SK-N-DZ (cell line): ENCODE measurements at regions not wholly inside any gene's neighbourhood (a gene's known extent, or its start where the extent isn't known, plus 50 kb on each side); places are given as distances from the start of the nearest gene placed in this dataset.

Experiments
- DNase-seq: peaks from one replicate; pipeline ENCODE4 v3.0.0-alpha.2; 2015; ENCODE audit warnings: low spot score

GRCh38 chr14:40003773-40004172 lies 571.5 kb upstream of the FBXO33 start:
- no peak for DNase-seq

- no peak for DNase-seq
Measured at GRCh38 chr14:39998854-39999253, 566.6 kb upstream of the FBXO33 start.

DNA sequence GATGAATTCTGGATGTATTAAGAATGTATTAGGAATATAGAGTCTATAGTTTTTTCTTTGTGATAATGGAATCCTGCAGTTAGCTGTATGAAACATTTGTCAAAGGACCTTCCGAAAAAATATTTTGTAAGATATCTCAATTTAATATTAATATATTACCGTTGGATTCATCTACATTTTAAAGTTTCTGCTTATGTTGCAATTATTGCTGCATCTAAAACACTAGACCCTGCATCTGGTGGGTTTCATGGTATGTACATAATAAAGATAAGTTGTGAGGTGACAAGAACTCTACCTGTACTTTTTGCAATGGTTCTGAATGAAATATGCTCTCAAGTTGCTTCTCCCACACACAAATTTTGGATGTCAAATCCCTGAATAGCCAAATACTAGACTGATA lies 565.9 kb upstream of the FBXO33 start:
- DNase-seq, result no peak

- no peak for DNase-seq
Measured at GRCh38 chr14:39991041-39991440, 558.8 kb upstream of the FBXO33 start.

GRCh38 chr14:39988939-39989338 lies 556.7 kb upstream of the FBXO33 start:
- DNase-seq, result peak; percentile 33

GRCh38 chr14:39984323-39984722 lies 552.1 kb upstream of the FBXO33 start:
- no peak for DNase-seq

- no peak for DNase-seq
Measured at GRCh38 chr14:39977198-39977597, 545.0 kb upstream of the FBXO33 start.

- DNase-seq, result no peak
Measured at GRCh38 chr14:39974036-39974435, 541.8 kb upstream of the FBXO33 start.

DNA sequence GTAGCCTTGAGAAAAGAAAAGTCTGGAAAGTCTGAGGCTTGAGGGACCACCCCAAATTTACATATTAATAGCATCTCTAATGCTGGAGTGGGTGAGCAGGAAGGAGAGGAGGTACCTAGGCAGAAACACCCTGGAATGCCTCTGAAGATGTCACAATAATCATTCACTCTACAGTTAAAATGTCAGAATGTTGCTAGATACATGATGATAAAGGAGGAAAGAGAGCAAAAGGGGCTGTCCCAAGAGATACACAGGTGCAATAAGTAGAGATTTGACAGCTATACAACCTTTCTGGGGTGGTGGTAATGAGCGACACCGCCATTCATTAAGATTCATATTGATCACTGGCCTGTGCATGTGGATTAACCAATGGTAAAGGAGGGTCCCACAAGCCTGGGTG lies 540.5 kb upstream of the FBXO33 start:
- DNase-seq, result no peak

DNA sequence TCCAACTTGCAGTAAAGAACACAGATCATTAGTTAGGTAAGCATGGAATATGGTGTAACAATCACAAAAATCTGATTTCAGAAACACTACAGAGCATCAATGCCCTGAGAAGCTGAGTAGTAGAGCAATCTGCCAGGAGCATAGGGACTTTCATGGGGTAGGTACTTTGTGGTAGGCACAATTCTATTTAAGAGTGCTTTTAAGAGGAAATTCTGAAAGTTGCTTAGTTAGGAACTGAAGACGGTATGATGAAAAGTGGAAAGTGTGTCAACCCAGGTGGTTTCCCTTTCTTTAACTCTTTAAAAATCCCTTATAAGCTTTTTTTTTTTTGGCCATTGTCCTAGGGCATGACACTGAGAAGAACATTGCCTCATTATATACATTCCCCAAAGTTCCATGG lies 535.7 kb upstream of the FBXO33 start:
- DNase-seq, result no peak

- DNase-seq, result no peak
Measured at GRCh38 chr14:39957987-39958386, 525.8 kb upstream of the FBXO33 start.

DNA sequence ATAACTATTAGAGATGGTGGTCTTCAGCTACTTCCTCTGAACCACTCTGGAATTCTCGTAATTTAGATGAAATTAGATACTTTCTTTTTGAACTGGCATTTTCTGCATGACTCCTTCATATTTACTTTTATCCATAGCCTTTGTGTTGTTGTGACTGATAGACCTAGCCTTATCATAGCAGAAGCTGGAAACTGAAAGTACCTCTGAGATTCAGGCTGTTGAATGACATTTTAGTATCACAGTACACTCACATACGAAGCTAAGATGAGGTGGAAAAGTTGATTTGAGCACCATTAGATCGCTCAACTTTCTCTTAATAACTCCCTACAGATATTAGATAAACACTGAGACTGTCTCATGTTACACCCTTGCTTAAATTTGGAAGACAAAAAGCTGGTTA lies 525.1 kb upstream of the FBXO33 start:
- no peak for DNase-seq

DNA sequence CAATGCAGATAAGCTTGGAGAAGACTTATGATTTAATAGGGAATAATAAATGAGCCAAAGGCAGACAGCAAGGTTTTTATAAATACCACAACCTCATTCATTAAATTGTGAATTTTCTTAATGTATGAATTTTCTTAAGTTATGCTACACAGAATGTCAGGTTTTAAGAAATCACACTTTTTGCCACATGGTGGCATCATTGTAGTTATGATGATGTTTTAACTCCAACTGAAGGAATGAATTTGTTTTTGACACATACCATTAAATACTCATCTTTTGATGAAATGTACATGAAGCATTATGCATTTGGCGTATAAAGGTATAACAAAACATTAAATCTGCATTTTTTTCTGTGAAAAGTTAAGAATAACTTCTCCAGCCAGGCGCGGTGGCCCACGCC lies 524.1 kb upstream of the FBXO33 start:
- no peak for DNase-seq

GRCh38 chr14:39948235-39948634 lies 516.0 kb upstream of the FBXO33 start:
- no peak for DNase-seq

DNA sequence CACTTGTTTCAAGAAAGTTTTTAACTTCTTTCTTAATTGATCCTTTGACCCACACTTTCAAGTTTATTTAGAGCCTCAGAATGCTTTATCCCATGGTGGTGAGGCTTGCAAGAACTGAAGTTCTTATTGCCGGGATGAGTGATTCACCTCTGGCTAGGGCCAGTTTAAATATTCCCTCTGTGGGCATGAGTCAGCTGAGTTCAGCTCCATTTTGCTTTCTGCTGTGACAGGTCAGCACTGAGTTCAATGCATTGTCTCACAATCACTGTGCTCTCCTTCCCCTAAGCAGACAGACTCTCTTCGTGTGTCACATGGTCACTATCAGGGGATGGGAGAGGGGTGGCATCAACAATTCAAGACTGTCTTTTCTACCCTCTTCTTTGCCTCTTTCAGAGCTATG lies 514.6 kb upstream of the FBXO33 start:
- DNase-seq, result no peak

- DNase-seq, result no peak
Measured at GRCh38 chr14:39939023-39939422, 506.8 kb upstream of the FBXO33 start.

DNA sequence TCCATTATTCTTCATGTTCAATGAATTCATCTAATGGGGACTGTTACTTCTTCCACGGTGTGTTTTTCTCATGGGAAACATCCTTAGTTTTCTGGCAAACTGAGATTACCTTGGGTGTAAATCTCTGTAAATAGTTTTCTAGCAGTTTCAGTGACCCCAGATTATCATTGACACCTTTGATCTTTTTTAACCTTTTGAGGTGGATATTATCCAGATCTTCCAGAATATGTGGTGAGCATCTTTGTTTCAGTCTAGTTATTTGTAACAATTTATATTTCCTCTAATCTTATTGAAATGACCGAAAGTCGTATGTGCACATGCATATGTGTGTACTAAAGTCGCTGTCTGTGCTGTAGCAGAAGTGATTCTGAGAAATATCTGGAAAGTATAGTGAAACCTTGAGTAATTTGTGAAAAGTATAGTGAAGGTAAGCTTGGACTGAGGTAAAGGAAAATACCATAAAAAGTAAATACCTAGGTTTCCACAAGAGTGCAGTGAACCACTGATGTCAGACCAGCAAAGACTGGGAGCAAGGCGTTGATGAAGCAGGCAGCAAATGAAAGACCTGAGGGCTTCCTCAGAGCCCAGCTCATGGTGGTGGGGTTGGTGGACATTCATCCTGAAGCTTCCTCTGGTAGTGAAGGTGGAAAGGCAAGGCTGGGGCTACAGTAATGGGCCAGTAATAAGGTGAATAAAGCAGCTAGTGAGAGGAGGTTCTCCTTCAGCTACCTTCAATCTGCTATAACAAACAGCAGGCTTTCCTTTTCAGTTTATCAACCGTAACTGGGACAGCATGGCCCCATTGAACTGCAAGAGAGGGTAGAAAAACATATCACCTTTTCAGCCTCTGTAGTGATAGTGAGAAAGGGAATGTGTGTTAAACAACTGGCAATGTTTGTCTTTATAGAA lies 480.2 kb upstream of the FBXO33 start:
- DNase-seq, result no peak

DNA sequence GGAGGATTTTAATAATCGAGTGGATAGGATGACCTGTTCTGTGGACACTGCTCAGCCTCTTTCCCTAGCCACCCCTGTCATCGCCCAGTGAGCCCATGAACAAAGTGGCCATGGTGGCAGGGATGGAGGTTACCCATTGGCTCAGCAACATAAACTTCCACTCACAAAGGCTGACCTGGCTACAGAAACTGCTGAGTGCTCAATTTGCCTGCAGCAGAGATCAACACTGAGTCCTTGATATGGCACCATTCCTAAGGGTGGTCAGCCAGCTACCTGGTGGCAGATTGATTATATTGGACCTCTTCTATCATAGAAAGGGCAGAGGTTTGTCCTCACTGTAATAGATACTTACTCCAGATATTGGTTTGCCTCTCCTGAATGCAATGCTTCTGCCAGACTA lies 465.4 kb upstream of the FBXO33 start:
- no peak for DNase-seq

- DNase-seq, result no peak
Measured at GRCh38 chr14:39890026-39890425, 457.8 kb upstream of the FBXO33 start.

DNA sequence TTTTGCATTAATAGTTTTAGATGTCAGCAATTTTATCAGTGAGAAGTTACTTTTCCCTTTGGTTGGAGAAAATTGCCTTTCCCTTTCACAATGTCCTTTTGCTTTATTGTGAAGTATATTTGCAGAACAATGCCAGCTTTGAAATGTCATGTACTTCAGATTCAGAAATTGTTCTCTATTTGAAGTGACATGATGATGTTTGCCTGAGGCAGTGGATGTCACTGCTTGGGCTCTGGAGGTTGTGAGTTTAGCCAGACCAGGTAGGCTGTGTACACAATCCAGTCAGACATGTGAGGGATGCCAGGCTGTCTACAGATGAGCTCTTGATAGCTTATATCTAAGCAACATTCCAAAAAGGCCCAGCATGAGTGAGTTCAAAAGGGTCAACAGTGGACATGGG lies 451.9 kb upstream of the FBXO33 start:
- peak; percentile 41 for DNase-seq

- DNase-seq, result no peak
Measured at GRCh38 chr14:39880965-39881364, 448.7 kb upstream of the FBXO33 start.

DNA sequence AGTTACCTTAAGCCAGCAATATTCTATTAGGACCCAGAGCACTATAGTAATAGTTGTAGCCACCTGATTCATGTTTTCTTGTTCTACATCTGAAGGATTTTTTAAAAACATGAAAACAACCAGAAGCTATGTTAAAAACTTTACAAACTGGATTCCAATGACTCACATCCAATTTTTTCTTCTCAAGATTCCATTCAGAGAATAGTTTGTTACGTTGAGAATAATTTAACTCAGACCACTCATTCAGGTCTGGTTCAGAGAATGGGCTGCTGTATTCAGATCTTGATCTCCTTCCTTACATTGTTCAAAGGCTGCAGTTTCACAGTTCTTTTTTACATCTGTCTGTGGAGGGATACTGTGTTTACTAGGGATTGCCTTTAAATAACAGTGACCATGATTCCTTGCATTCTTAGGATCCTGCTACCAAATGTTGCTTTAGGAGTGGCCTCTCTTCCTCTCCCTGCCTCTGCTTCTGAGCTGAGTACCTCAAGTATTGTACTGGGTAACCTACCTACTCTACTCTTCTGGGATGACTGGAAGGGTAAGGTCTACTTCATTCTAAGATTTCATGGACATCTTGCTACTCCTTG lies 448.0 kb upstream of the FBXO33 start:
- no peak for DNase-seq

DNA sequence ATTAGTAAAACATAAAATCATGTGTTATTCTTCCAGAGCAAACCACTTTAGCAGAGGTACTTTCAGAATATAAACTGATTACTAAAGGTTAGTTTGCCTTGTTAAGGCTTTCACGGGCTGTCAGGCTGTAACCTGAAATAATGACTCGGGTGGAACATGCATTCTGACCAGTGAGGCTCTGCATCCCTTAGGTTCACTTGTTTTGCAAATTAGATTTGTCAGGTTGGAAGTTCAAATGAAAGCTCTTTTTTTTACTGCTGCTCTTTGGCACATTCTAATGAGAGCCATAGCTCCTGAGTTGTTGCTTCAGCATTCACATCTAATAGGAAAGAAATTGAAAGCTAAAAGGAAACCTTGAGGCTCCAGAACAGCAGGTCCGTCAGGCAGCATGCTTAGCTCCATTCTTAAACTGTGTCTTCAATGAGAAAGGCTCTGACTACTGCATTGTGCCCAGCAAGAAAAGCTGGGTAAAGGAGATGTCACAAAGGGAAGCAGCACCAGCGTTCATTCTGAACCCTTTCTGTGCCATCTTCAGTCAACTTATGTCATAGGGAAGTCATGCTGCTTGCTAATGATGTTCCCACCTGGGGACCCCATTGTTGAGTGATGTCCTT lies 445.5 kb upstream of the FBXO33 start:
- no peak for DNase-seq
